H7 (cell line): ENCODE measurements at regions not wholly inside any gene's neighbourhood (a gene's known extent, or its start where the extent isn't known, plus 50 kb on each side); places are given as distances from the start of the nearest gene placed in this dataset.

ENCODE experiments used
- DNase-seq: peaks from one replicate; pipeline ENCODE4 v3.0.0; 2012
- H3K27me3 ChIP-seq: 2 replicates; pipeline ENCODE4 v1.6.0; 2011; ENCODE audit warnings: mild to moderate bottlenecking, low read length; ENCODE audit not compliant: control insufficient read depth, insufficient read depth
- H3K36me3 ChIP-seq: replicated peaks from 2 replicates; pipeline ENCODE4 v1.5.1; 2011; ENCODE audit warnings: low read length; ENCODE audit not compliant: control insufficient read depth, insufficient read depth
- H3K4me3 ChIP-seq: 2 replicates; pipeline ENCODE4 v1.5.1; 2011; ENCODE audit warnings: low read depth, mild to moderate bottlenecking, control low read depth, low read length, moderate library complexity; ENCODE audit not compliant: insufficient read depth

- H3K36me3 ChIP-seq = no peaks in the 10 kb centered on the region
- no peaks in the 10 kb centered on the region; the same call in 1 of the 2 replicates for H3K27me3 ChIP-seq
- no peak for DNase-seq
- no peak overlapping the region for H3K4me3 ChIP-seq
Observed at GRCh38 chr1:81587426-81587825, 213.3 kb upstream of the ADGRL2 start.

GRCh38 chr1:81585371-81585770 lies 215.4 kb upstream of the ADGRL2 start:
- Histone ChIP-seq H3K4me3 (no peak overlapping the region), H3K27me3 (no peaks in the 10 kb centered on the region; the same call in 1 of the 2 replicates), H3K36me3 (no peaks in the 10 kb centered on the region)
- no peak for DNase-seq

- DNase-seq = no peak
- no peak overlapping the region for H3K4me3 ChIP-seq
- H3K36me3 ChIP-seq = no peaks in the 10 kb centered on the region
- H3K27me3 ChIP-seq = no peaks in the 10 kb centered on the region; the same call in 1 of the 2 replicates
Observed at GRCh38 chr1:81584398-81584797, 216.3 kb upstream of the ADGRL2 start.

- Histone ChIP-seq H3K27me3 (no peaks in the 10 kb centered on the region; the same call in 1 of the 2 replicates), H3K4me3 (no peak overlapping the region), H3K36me3 (no peaks in the 10 kb centered on the region)
- no peak for DNase-seq
Observed at GRCh38 chr1:81583878-81584277, 216.9 kb upstream of the ADGRL2 start.

GRCh38 chr1:81582467-81582986 lies 218.2 kb upstream of the ADGRL2 start:
- Histone ChIP-seq H3K4me3 (no peak overlapping the region), H3K36me3 (no peaks in the 10 kb centered on the region), H3K27me3 (no peaks in the 10 kb centered on the region)
- no peak for DNase-seq

- Histone ChIP-seq H3K36me3 (no peaks in the 10 kb centered on the region), H3K4me3 (no peak overlapping the region), H3K27me3 (no peaks in the 10 kb centered on the region)
- DNase-seq = no peak
Observed at GRCh38 chr1:81578867-81579266, 221.9 kb upstream of the ADGRL2 start.

- Histone ChIP-seq H3K36me3 (no peaks in the 10 kb centered on the region), H3K4me3 (no peak overlapping the region), H3K27me3 (no peaks in the 10 kb centered on the region)
- DNase-seq = no peak
Observed at GRCh38 chr1:81577004-81577697, 223.6 kb upstream of the ADGRL2 start.

GRCh38 chr1:81574408-81574807 lies 226.3 kb upstream of the ADGRL2 start:
- DNase-seq = no peak
- no peaks in the 10 kb centered on the region for H3K27me3 ChIP-seq
- no peak overlapping the region for H3K4me3 ChIP-seq
- no peaks in the 10 kb centered on the region for H3K36me3 ChIP-seq

- Histone ChIP-seq H3K36me3 (no peaks in the 10 kb centered on the region), H3K4me3 (no peak overlapping the region), H3K27me3 (no peaks in the 10 kb centered on the region)
- no peak for DNase-seq
Observed at GRCh38 chr1:81573458-81573857, 227.3 kb upstream of the ADGRL2 start.

GRCh38 chr1:81571946-81572345 lies 228.8 kb upstream of the ADGRL2 start:
- H3K36me3 ChIP-seq = no peaks in the 10 kb centered on the region
- DNase-seq = no peak
- no peak overlapping the region for H3K4me3 ChIP-seq
- H3K27me3 ChIP-seq = no peaks in the 10 kb centered on the region

- no peak for DNase-seq
- Histone ChIP-seq H3K27me3 (no peaks in the 10 kb centered on the region), H3K36me3 (no peaks in the 10 kb centered on the region), H3K4me3 (no peak overlapping the region)
Observed at GRCh38 chr1:81569761-81570160, 231.0 kb upstream of the ADGRL2 start.

GRCh38 chr1:81563632-81564031 lies 237.1 kb upstream of the ADGRL2 start:
- H3K4me3 ChIP-seq = no peak overlapping the region
- DNase-seq = no peak
- H3K36me3 ChIP-seq = no peaks in the 10 kb centered on the region
- no peaks in the 10 kb centered on the region for H3K27me3 ChIP-seq

GRCh38 chr1:81562934-81563333 lies 237.8 kb upstream of the ADGRL2 start:
- H3K27me3 ChIP-seq = no peaks in the 10 kb centered on the region
- no peaks in the 10 kb centered on the region for H3K36me3 ChIP-seq
- no peak for DNase-seq
- H3K4me3 ChIP-seq = no peak overlapping the region

GRCh38 chr1:81560629-81561028 lies 240.1 kb upstream of the ADGRL2 start:
- no peak for DNase-seq
- no peaks in the 10 kb centered on the region for H3K27me3 ChIP-seq
- no peak overlapping the region for H3K4me3 ChIP-seq
- H3K36me3 ChIP-seq = no peaks in the 10 kb centered on the region

- no peak for DNase-seq
- Histone ChIP-seq H3K4me3 (no peak overlapping the region), H3K27me3 (no peaks in the 10 kb centered on the region), H3K36me3 (no peaks in the 10 kb centered on the region)
Observed at GRCh38 chr1:81559662-81560350, 240.9 kb upstream of the ADGRL2 start.
